Osteocyte (in vitro differentiated cells): ENCODE measurements at regions not wholly inside any gene's neighbourhood (a gene's known extent, or its start where the extent isn't known, plus 50 kb on each side); places are given as distances from the start of the nearest gene placed in this dataset.
A peak's percentile ranks its signal among the peaks of the same experiment; 100 is the strongest.

ENCODE experiments used
- DNase-seq: peaks from one replicate; pipeline ENCODE4 v3.0.0; 2021; ENCODE audit warnings: mixed read lengths; ENCODE audit not compliant: unreplicated experiment; ENCODE audit errors: extremely low spot score
- H3K27ac Mint-ChIP-seq: one replicate; pipeline ENCODE4 v1.8.0; 2021; ENCODE audit warnings: mild to moderate bottlenecking, mixed read lengths; ENCODE audit not compliant: unreplicated experiment
- H3K27me3 Mint-ChIP-seq: one replicate; pipeline ENCODE4 v1.8.0; 2021; ENCODE audit warnings: mixed read lengths; ENCODE audit not compliant: unreplicated experiment
- H3K36me3 Mint-ChIP-seq: one replicate; pipeline ENCODE4 v1.8.0; 2021; ENCODE audit warnings: mixed read lengths; ENCODE audit not compliant: unreplicated experiment
- H3K4me1 Mint-ChIP-seq: one replicate; pipeline ENCODE4 v1.8.0; 2021; ENCODE audit warnings: mixed read lengths; ENCODE audit not compliant: unreplicated experiment
- H3K4me3 Mint-ChIP-seq: one replicate; pipeline ENCODE4 v1.8.0; 2021; ENCODE audit warnings: mild to moderate bottlenecking, moderate library complexity, mixed read lengths; ENCODE audit not compliant: unreplicated experiment
- H3K9me3 Mint-ChIP-seq: one replicate; pipeline ENCODE4 v1.8.0; 2021; ENCODE audit warnings: mixed read lengths; ENCODE audit not compliant: unreplicated experiment
- CTCF ChIP-seq: fragments of 200-600 bp; sonication (generic); IDR thresholded peaks from 2 replicates; pipeline ENCODE4 v1.5.0; 2021; ENCODE audit warnings: antibody characterized with exemption, mild to moderate bottlenecking, moderate library complexity

GRCh38 chr12:92574051-92574783 is 128.6 kb upstream of the PLEKHG7 start:
- Mint-ChIP-seq H3K27me3 (no peaks in the 10 kb centered on the region), H3K4me1 (no peaks in the 10 kb centered on the region), H3K27ac (no peak overlapping the region), H3K9me3 (no peaks in the 10 kb centered on the region), H3K36me3 (no peaks in the 10 kb centered on the region), H3K4me3 (no peak overlapping the region)
- no peak for DNase-seq
- TF ChIP-seq CTCF: peak; percentile 43

- Mint-ChIP-seq H3K4me3 (no peak overlapping the region), H3K4me1 (no peaks in the 10 kb centered on the region), H3K9me3 (no peaks in the 10 kb centered on the region), H3K27me3 (no peaks in the 10 kb centered on the region), H3K36me3 (no peaks in the 10 kb centered on the region), H3K27ac (no peak overlapping the region)
- no peak for TF ChIP-seq CTCF
- DNase-seq: no peak
These were observed 129.7 kb upstream of the PLEKHG7 start for GRCh38 chr12:92573104-92573503.

GRCh38 chr12:92571844-92572543 is 130.8 kb upstream of the PLEKHG7 start:
- H3K27me3 Mint-ChIP-seq: no peaks in the 10 kb centered on the region
- no peaks in the 10 kb centered on the region for H3K9me3 Mint-ChIP-seq
- no peaks in the 10 kb centered on the region for H3K4me1 Mint-ChIP-seq
- no peaks in the 10 kb centered on the region for H3K36me3 Mint-ChIP-seq
- no peak for DNase-seq
- H3K4me3 Mint-ChIP-seq: no peak overlapping the region
- TF ChIP-seq CTCF: no peak
- no peak overlapping the region for H3K27ac Mint-ChIP-seq

GRCh38 chr12:92571169-92571568 is 131.6 kb upstream of the PLEKHG7 start:
- Mint-ChIP-seq H3K27me3 (no peaks in the 10 kb centered on the region), H3K9me3 (no peaks in the 10 kb centered on the region), H3K4me1 (no peaks in the 10 kb centered on the region), H3K36me3 (peaks cover 4% of the 10 kb centered on the region), H3K27ac (no peak overlapping the region), H3K4me3 (no peak overlapping the region)
- TF ChIP-seq CTCF: no peak
- DNase-seq: no peak

- H3K4me3 Mint-ChIP-seq: no peak overlapping the region
- H3K4me1 Mint-ChIP-seq: no peaks in the 10 kb centered on the region
- H3K27me3 Mint-ChIP-seq: no peaks in the 10 kb centered on the region
- no peak overlapping the region for H3K27ac Mint-ChIP-seq
- TF ChIP-seq CTCF: peak; percentile 86
- DNase-seq: no peak
- peaks cover 4% of the 10 kb centered on the region for H3K36me3 Mint-ChIP-seq
- no peaks in the 10 kb centered on the region for H3K9me3 Mint-ChIP-seq
These were observed 132.6 kb upstream of the PLEKHG7 start for GRCh38 chr12:92570056-92570753.
